ENCODE measurements at regions not wholly inside any gene's neighbourhood (a gene's known extent, or its start where the extent isn't known, plus 50 kb on each side); places are given as distances from the start of the nearest gene placed in this dataset.

DNA sequence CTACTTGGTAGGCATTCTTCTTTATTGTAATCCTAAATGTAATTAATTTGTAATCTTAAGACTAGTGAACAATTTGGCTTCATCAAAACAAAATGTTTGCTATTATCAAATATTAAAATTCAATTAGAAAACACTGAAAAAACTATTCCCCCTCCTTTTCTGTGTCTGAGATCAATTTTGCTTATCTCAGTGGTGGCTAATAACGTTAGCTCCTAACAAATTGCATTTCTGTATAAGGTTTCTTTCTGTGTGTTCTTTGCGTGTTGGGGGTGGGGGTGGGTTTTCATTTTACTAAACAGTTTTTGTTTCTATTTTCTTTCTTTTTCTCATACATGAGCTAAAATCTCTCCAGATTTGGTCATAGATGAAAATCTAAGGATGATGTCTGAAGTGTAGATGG, 54.0 kb upstream of the EYA4 start:
- no peak overlapping the region for H3K4me3 ChIP-seq
- H3K4me1 ChIP-seq, result no peaks in the 10 kb centered on the region
- no peak overlapping the region for H3K4me2 ChIP-seq
- TF ChIP-seq Cebpa-rat (IDR thresholded peaks at IDR 0.05), result no peak
- no peaks in the 10 kb centered on the region for H3K27me3 ChIP-seq
- no peak overlapping the region for H3K27ac ChIP-seq
- no peaks in the 10 kb centered on the region for H3K9me3 ChIP-seq
- H3K36me3 ChIP-seq, result no peaks in the 10 kb centered on the region
- H4K20me1 ChIP-seq, result no peaks in the 10 kb centered on the region
- H3K9ac ChIP-seq, result no peak overlapping the region

DNA sequence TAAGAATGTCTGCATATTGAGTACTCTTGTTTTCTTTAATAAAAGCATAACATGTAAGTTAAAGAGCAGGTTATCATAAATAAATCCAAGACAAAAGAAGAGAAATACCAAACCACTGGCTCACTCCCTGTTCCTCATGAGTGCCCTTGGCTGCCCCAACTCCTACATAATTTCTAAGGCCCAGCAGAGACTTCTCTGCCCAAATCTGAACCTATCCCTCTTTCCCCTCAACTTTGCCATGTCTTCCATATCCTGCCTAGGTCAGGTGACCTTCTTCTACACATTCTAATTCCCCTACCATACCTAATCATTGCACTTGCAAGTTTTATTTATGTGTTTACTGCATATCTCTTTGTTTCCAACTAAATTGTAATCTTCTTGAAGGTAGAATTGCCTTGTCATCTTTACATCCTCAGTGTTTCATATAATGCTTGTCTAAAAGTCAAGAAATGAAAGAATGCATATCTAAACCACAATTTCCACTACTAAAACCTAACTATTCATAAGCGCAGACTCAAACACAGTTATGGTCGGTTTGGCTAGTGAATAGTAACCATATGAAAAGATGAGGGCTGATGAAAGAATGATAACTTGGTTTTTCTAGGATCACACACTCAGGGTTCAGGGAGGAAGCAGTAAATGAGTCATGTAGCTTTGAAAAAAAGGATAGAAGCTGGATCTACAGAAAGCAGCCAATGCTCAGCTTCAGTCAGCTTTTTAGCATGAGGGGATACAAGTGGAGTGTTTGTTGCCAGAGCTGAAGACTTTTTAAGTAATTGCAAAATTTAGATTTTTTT, 53.3 kb upstream of the EYA4 start:
- Histone ChIP-seq H3K27ac (no peak overlapping the region), H3K9me3 (no peaks in the 10 kb centered on the region), H3K4me3 (no peak overlapping the region), H3K4me2 (no peak overlapping the region), H4K20me1 (no peaks in the 10 kb centered on the region), H3K4me1 (no peaks in the 10 kb centered on the region), H3K9ac (no peak overlapping the region), H3K36me3 (no peaks in the 10 kb centered on the region), H3K27me3 (no peaks in the 10 kb centered on the region)
- no peak for TF ChIP-seq Cebpa-rat (IDR thresholded peaks at IDR 0.05)

DNA sequence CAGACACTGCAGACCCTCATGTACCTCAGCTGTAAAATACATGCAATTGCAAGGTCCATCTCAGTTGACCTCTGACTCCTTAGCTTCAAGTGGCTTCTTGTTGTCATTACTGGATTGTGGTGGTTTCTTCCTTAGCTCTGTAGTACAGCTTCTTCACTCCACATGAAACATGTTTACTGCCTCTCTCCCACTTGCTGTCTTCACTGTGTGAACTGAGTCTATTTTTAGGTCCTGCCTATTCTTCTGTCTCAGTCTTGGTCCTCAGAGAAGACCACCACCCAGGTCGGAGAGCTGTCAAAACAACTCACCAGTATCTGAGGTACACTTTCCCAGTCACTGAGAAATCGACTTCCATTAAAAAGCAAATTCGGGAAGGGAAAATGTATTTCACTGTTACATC, 50.2 kb upstream of the EYA4 start:
- no peaks in the 10 kb centered on the region for H4K20me1 ChIP-seq
- H3K36me3 ChIP-seq, result no peaks in the 10 kb centered on the region
- H3K27me3 ChIP-seq, result no peaks in the 10 kb centered on the region
- no peak overlapping the region for H3K4me3 ChIP-seq
- H3K27ac ChIP-seq, result no peak overlapping the region
- H3K4me1 ChIP-seq, result no peaks in the 10 kb centered on the region
- H3K9ac ChIP-seq, result no peak overlapping the region
- H3K4me2 ChIP-seq, result no peak overlapping the region
- peaks cover 14% of the 10 kb centered on the region for H3K9me3 ChIP-seq
- TF ChIP-seq Cebpa-rat (IDR thresholded peaks at IDR 0.05), result no peak

DNA sequence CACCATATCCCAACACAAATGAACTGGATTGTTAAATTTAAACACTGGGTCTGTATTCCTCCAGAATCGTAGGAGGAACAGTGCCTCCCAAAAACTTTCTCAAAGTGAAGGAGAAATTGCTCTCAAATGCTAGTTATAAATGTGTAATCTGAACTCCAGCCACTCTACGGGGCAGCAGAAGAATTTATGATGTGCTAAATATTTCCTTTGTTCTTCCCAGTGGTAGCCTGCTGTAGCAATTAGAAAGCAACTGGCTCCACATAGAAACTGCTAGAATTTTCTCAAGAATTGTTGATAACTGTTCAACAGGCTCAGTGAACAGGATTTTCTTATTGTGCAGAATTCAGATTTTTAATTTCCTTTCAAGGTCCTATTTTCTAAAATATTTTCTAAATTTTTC, 49.8 kb upstream of the EYA4 start:
- no peak overlapping the region for H3K9ac ChIP-seq
- no peaks in the 10 kb centered on the region for H3K4me1 ChIP-seq
- no peak overlapping the region for H3K4me2 ChIP-seq
- no peak for TF ChIP-seq Cebpa-rat (IDR thresholded peaks at IDR 0.05)
- H3K9me3 ChIP-seq, result peaks cover 14% of the 10 kb centered on the region
- H3K4me3 ChIP-seq, result no peak overlapping the region
- H3K36me3 ChIP-seq, result no peaks in the 10 kb centered on the region
- no peak overlapping the region for H3K27ac ChIP-seq
- no peaks in the 10 kb centered on the region for H3K27me3 ChIP-seq
- no peaks in the 10 kb centered on the region for H4K20me1 ChIP-seq
